SK-N-SH (cell line): ENCODE measurements at regions not wholly inside any gene's neighbourhood (a gene's known extent, or its start where the extent isn't known, plus 50 kb on each side); places are given as distances from the start of the nearest gene placed in this dataset.

Experiments used
- CTCF ChIA-PET: fragments of 300-600, 350-600 bp; formaldehyde crosslinking; extraction: SDS; loops from one replicate; lab custom pipeline; 2021; lab: Yijun Ruan, JAX
- POLR2A ChIA-PET: fragments of 350-600 bp; sonication (Branson Sonifier 250); formaldehyde crosslinking; extraction: SDS; loops from one replicate; lab custom pipeline; 2020; ENCODE audit warnings: antibody characterized with exemption, inconsistent platforms; lab: Yijun Ruan, JAX
- DNase-seq: peaks from one replicate; pipeline ENCODE4 v3.0.0; 2012
- H2AFZ ChIP-seq: fragments of 200-600 bp; sonication (generic); 2 replicates; pipeline ENCODE4 v1.8.1; 2016; ENCODE audit warnings: antibody characterized with exemption, mild to moderate bottlenecking, low read depth
- H3F3A ChIP-seq: fragments of 200-600 bp; sonication (generic); replicated peaks from 2 replicates; pipeline ENCODE3; 2016; ENCODE audit warnings: antibody characterized with exemption, mild to moderate bottlenecking; ENCODE audit not compliant: insufficient read depth
- H3K27ac ChIP-seq, 2 experiments: fragments of 200-500 bp in 1 of 2; fragments of 200-600 bp in 1 of 2; sonication (Bioruptor generic) in 1 of 2; sonication (generic), shearing (Covaris generic) in 1 of 2; 2 replicates each; pipeline versions ENCODE4 v1.5.1 to v1.6.1; 2014 to 2016; ENCODE audit warnings: low read depth in 2 of 2, inconsistent platforms in 1 of 2, low read length in 1 of 2, mild to moderate bottlenecking in 1 of 2, mixed read lengths in 1 of 2
- H3K27me3 ChIP-seq: fragments of 200-600 bp; sonication (generic), shearing (Covaris generic); 2 replicates; pipeline ENCODE4 v1.6.1; 2016; ENCODE audit warnings: mixed run types; ENCODE audit not compliant: insufficient read depth
- H3K36me3 ChIP-seq, 2 experiments: fragments of 200-500 bp in 1 of 2; fragments of 200-600 bp in 1 of 2; sonication (Bioruptor generic) in 1 of 2; sonication (generic) in 1 of 2; replicated peaks in 1 of 2; 2 replicates each; pipeline versions ENCODE3 to v1.5.1; 2014 to 2016; ENCODE audit warnings: low read length in 1 of 2, mild to moderate bottlenecking in 1 of 2; ENCODE audit not compliant: insufficient read depth in 2 of 2, control insufficient read depth in 1 of 2
- H3K4me1 ChIP-seq, 2 experiments: fragments of 200-500 bp in 1 of 2; fragments of 200-600 bp in 1 of 2; sonication (Bioruptor generic) in 1 of 2; sonication (generic), shearing (Covaris generic) in 1 of 2; 2 replicates each; pipeline versions ENCODE4 v1.5.1 to v1.6.1; 2014 to 2016; ENCODE audit warnings: low read depth in 1 of 2, low read length in 1 of 2, mixed run types in 1 of 2; ENCODE audit not compliant: insufficient read depth in 2 of 2, control insufficient read depth in 1 of 2
- H3K4me2 ChIP-seq: fragments of 200-600 bp; sonication (generic), shearing (Covaris generic); 2 replicates; pipeline ENCODE4 v1.6.1; 2017; ENCODE audit warnings: mixed run types
- H3K4me3 ChIP-seq, 2 experiments: fragments of 200-500 bp in 1 of 2; fragments of 200-600 bp in 1 of 2; sonication (Bioruptor generic) in 1 of 2; sonication (generic), shearing (Covaris generic) in 1 of 2; 2 replicates each; pipeline versions ENCODE4 v1.5.1 to v1.8.1; 2014 to 2016; ENCODE audit warnings: low read depth in 2 of 2, inconsistent platforms in 1 of 2, low read length in 1 of 2, mild to moderate bottlenecking in 1 of 2, mixed read lengths in 1 of 2, moderate library complexity in 1 of 2
- H3K79me2 ChIP-seq: fragments of 200-600 bp; sonication (generic); 2 replicates; pipeline ENCODE4 v1.8.1; 2017; ENCODE audit warnings: mild to moderate bottlenecking; ENCODE audit not compliant: insufficient read depth
- H3K9ac ChIP-seq: fragments of 200-600 bp; sonication (generic); 2 replicates; pipeline ENCODE4 v1.6.1; 2017; ENCODE audit warnings: mixed run types
- H3K9me2 ChIP-seq: fragments of 200-600 bp; sonication (generic); 2 replicates; pipeline ENCODE4 v1.6.1; 2017; ENCODE audit warnings: mixed run types
- H3K9me3 ChIP-seq: fragments of 200-600 bp; sonication (generic); 2 replicates; pipeline ENCODE4 v1.6.1; 2017; ENCODE audit warnings: mixed run types, mild to moderate bottlenecking, moderate library complexity
- H4K20me1 ChIP-seq: fragments of 200-600 bp; sonication (generic); 2 replicates; pipeline ENCODE4 v1.6.1; 2017; ENCODE audit warnings: mild to moderate bottlenecking, mixed run types; ENCODE audit not compliant: insufficient read depth
- EZH2phosphoT487 ChIP-seq: fragments of 200-600 bp; sonication (generic); IDR thresholded peaks from 2 replicates; pipeline ENCODE4 v1.6.1; 2017; ENCODE audit warnings: low read depth, mixed run types, mild to moderate bottlenecking, antibody characterized with exemption, moderate library complexity, borderline replicate concordance
- FOXJ3 ChIP-seq: sonication (generic); formaldehyde crosslinking; IDR thresholded peaks from 2 replicates; pipeline ENCODE4 v1.5.1; 2020; ENCODE audit warnings: mild to moderate bottlenecking, missing genetic modification reagents
- GABPA ChIP-seq: IDR thresholded peaks from 2 replicates; pipeline ENCODE4 v1.4.0; 2012; ENCODE audit warnings: low read depth, mild to moderate bottlenecking
- JUND ChIP-seq: IDR thresholded peaks from 2 replicates; pipeline ENCODE4 v1.4.0; 2012
- MXI1 ChIP-seq: IDR thresholded peaks from 2 replicates; pipeline ENCODE4 v1.6.1; 2012; ENCODE audit warnings: mild to moderate bottlenecking, low read depth, low read length, improper control_type of control experiment
- NFIC ChIP-seq: IDR thresholded peaks from 2 replicates; pipeline ENCODE4 v1.4.0; 2012; ENCODE audit warnings: borderline replicate concordance
- RAD21 ChIP-seq: IDR thresholded peaks from 2 replicates; pipeline ENCODE4 v1.6.1; 2012; ENCODE audit warnings: mild to moderate bottlenecking, low read length
- RCOR1 ChIP-seq: fragments of 150-350 bp; IDR thresholded peaks from 2 replicates; pipeline ENCODE4 v1.6.1; 2017; ENCODE audit warnings: antibody characterized with exemption, low read length
- RFX5 ChIP-seq: IDR thresholded peaks from 2 replicates; pipeline ENCODE4 v1.6.1; 2012; ENCODE audit warnings: mild to moderate bottlenecking, improper control_type of control experiment, low read length
- RXRA ChIP-seq: IDR thresholded peaks from 2 replicates; pipeline ENCODE4 v1.4.0; 2012; ENCODE audit warnings: low read depth, mild to moderate bottlenecking, borderline replicate concordance
- SIN3A ChIP-seq: IDR thresholded peaks from 2 replicates; pipeline ENCODE4 v1.6.1; 2012; ENCODE audit warnings: low read depth, mild to moderate bottlenecking, low read length, moderate library complexity, borderline replicate concordance
- SMC3 ChIP-seq: IDR thresholded peaks from 2 replicates; pipeline ENCODE4 v1.6.1; 2012; ENCODE audit warnings: low read depth, low read length, improper control_type of control experiment
- TCF12 ChIP-seq: IDR thresholded peaks from 2 replicates; pipeline ENCODE4 v1.4.0; 2012
- YY1 ChIP-seq: IDR thresholded peaks from 2 replicates; pipeline ENCODE4 v1.4.0; 2012; ENCODE audit warnings: low read depth, mild to moderate bottlenecking
- WGBS: methylation state at CpG from one replicate; pipeline ENCODE4 v1.1.6; 2017; ENCODE audit warnings: low lambda C conversion rate; 5-methylcytosine and 5-hydroxymethylcytosine counted together
- TF ChIP-seq, protein P1 (sequence below): IDR thresholded peaks from 2 replicates; pipeline ENCODE4 v1.4.0; 2012; ENCODE audit warnings: low read depth, borderline replicate concordance
- TF ChIP-seq, protein P2 (sequence below): IDR thresholded peaks from 2 replicates; pipeline ENCODE4 v1.4.0; 2012; ENCODE audit warnings: low read depth, borderline replicate concordance
- TF ChIP-seq, protein P3 (sequence below): IDR thresholded peaks from 2 replicates; pipeline ENCODE4 v1.6.1; 2012; ENCODE audit warnings: mild to moderate bottlenecking, low read depth, low read length, moderate library complexity
- TF ChIP-seq, protein P4 (sequence below): fragments of 150-350 bp; IDR thresholded peaks from 2 replicates; pipeline ENCODE4 v1.6.1; 2017; ENCODE audit warnings: antibody characterized with exemption, low read length, low read depth, borderline replicate concordance
- TF ChIP-seq, protein P5 (sequence below): fragments of 150-350 bp; IDR thresholded peaks from 2 replicates; pipeline ENCODE4 v1.6.1; 2016; ENCODE audit warnings: mild to moderate bottlenecking, low read depth, low read length
- TF ChIP-seq, protein P6 (sequence below): IDR thresholded peaks from 2 replicates; pipeline ENCODE4 v1.4.0; 2012; ENCODE audit warnings: low read depth

DNA sequence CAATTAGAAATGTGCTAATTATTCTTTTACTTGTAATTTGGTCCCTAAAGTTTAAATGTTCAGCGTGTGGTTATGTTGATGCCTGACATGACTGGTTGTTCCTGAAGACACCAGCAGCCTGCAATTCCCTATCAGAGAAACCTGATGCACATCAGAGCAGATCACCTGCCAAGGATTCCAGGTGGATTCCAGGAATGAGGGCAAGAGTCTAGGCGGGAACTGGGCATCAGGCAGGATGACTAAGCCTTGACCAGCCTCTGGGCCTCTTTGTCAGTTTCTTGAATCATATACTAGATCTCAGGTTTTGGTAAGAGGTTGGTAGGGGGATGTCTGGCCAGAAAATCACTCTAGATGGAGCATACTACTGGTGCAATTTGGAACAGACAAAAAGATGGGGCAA is 130.7 kb upstream of the TNR start:
- Histone ChIP-seq H3K27me3 (no peaks in the 10 kb centered on the region), H3K4me3 (no peak overlapping the region), H3F3A (no peaks in the 10 kb centered on the region), H3K79me2 (no peaks in the 10 kb centered on the region), H3K9ac (no peak overlapping the region), H3K4me2 (no peak overlapping the region), H4K20me1 (no peaks in the 10 kb centered on the region), H3K4me1 (peaks cover 0 to 9% of the 10 kb centered on the region in 2 experiments; a peak in 1 of 4 replicates), H3K9me3 (no peaks in the 10 kb centered on the region), H3K36me3 (no peaks in the 10 kb centered on the region), H2AFZ (no peak overlapping the region), H3K27ac (no peak overlapping the region), H3K9me2 (no peaks in the 10 kb centered on the region)
- WGBS: 29% methylated on average over 2 of the region's 2 CpGs
- CTCF ChIA-PET: no interaction called here
- no peak for TF ChIP-seq RCOR1
- DNase-seq: no peak
- POLR2A ChIA-PET: no interaction called here

DNA sequence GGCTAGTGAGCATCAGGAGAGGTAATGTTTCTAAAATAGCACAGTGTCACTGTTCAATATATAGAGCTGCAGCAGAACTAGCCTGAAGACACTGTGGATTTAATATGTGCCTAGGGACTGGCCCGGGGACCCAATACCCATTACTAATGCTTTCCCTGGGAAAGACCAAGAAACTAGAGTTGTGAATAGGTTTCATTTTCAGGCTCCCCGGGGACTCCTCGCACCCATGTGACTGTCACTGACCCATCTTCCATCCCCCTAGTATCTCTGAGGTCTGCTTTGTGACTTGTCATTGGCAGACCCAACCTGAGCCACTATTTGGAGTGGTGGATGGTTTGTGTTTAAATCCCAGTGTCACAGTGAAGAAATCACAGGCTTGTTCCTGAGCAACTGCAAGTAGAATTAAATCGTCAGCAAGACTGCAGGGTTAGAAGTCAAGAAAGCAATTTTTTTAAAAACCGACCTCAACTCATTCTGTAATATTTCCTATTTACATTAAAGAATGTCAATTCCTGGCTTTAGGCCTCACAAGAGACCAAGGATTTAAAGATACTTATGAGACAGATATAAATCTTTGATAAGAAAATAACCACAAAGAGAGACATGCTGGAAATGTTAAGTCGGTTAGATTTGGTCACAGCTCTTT is 130.0 kb upstream of the TNR start:
- Histone ChIP-seq H3F3A (no peaks in the 10 kb centered on the region), H3K27me3 (no peaks in the 10 kb centered on the region), H3K36me3 (no peaks in the 10 kb centered on the region), H3K9ac (no peak overlapping the region), H3K9me2 (no peaks in the 10 kb centered on the region), H4K20me1 (no peaks in the 10 kb centered on the region), H2AFZ (no peak overlapping the region), H3K4me3 (no peak overlapping the region), H3K27ac (no peak overlapping the region), H3K79me2 (no peaks in the 10 kb centered on the region), H3K4me2 (no peak overlapping the region), H3K9me3 (no peaks in the 10 kb centered on the region), H3K4me1 (peaks cover 0 to 9% of the 10 kb centered on the region in 2 experiments; a peak in 1 of 4 replicates)
- CTCF ChIA-PET: no interaction called here
- 50% methylated on average over 6 of the region's 6 CpGs for WGBS
- no peak for DNase-seq
- POLR2A ChIA-PET: no interaction called here
- TF ChIP-seq JUND (no peak), YY1 (no peak), SMC3 (no peak), EZH2phosphoT487 (no peak), RXRA (no peak), TCF12 (no peak), GABPA (no peak), RFX5 (no peak), FOXJ3 (CRISPR knock-in tag) (no peak), NFIC (no peak), SIN3A (no peak), RAD21 (no peak), RCOR1 (no peak), MXI1 (no peak)
- TF ChIP-seq, protein P1, sequence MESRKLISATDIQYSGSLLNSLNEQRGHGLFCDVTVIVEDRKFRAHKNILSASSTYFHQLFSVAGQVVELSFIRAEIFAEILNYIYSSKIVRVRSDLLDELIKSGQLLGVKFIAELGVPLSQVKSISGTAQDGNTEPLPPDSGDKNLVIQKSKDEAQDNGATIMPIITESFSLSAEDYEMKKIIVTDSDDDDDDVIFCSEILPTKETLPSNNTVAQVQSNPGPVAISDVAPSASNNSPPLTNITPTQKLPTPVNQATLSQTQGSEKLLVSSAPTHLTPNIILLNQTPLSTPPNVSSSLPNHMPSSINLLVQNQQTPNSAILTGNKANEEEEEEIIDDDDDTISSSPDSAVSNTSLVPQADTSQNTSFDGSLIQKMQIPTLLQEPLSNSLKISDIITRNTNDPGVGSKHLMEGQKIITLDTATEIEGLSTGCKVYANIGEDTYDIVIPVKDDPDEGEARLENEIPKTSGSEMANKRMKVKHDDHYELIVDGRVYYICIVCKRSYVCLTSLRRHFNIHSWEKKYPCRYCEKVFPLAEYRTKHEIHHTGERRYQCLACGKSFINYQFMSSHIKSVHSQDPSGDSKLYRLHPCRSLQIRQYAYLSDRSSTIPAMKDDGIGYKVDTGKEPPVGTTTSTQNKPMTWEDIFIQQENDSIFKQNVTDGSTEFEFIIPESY: no peak
- TF ChIP-seq, protein P2, sequence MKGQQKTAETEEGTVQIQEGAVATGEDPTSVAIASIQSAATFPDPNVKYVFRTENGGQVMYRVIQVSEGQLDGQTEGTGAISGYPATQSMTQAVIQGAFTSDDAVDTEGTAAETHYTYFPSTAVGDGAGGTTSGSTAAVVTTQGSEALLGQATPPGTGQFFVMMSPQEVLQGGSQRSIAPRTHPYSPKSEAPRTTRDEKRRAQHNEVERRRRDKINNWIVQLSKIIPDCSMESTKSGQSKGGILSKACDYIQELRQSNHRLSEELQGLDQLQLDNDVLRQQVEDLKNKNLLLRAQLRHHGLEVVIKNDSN: no peak
- TF ChIP-seq, protein P3, sequence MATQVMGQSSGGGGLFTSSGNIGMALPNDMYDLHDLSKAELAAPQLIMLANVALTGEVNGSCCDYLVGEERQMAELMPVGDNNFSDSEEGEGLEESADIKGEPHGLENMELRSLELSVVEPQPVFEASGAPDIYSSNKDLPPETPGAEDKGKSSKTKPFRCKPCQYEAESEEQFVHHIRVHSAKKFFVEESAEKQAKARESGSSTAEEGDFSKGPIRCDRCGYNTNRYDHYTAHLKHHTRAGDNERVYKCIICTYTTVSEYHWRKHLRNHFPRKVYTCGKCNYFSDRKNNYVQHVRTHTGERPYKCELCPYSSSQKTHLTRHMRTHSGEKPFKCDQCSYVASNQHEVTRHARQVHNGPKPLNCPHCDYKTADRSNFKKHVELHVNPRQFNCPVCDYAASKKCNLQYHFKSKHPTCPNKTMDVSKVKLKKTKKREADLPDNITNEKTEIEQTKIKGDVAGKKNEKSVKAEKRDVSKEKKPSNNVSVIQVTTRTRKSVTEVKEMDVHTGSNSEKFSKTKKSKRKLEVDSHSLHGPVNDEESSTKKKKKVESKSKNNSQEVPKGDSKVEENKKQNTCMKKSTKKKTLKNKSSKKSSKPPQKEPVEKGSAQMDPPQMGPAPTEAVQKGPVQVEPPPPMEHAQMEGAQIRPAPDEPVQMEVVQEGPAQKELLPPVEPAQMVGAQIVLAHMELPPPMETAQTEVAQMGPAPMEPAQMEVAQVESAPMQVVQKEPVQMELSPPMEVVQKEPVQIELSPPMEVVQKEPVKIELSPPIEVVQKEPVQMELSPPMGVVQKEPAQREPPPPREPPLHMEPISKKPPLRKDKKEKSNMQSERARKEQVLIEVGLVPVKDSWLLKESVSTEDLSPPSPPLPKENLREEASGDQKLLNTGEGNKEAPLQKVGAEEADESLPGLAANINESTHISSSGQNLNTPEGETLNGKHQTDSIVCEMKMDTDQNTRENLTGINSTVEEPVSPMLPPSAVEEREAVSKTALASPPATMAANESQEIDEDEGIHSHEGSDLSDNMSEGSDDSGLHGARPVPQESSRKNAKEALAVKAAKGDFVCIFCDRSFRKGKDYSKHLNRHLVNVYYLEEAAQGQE: no peak
- TF ChIP-seq, protein P4, sequence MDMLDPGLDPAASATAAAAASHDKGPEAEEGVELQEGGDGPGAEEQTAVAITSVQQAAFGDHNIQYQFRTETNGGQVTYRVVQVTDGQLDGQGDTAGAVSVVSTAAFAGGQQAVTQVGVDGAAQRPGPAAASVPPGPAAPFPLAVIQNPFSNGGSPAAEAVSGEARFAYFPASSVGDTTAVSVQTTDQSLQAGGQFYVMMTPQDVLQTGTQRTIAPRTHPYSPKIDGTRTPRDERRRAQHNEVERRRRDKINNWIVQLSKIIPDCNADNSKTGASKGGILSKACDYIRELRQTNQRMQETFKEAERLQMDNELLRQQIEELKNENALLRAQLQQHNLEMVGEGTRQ: no peak
- TF ChIP-seq, protein P5, sequence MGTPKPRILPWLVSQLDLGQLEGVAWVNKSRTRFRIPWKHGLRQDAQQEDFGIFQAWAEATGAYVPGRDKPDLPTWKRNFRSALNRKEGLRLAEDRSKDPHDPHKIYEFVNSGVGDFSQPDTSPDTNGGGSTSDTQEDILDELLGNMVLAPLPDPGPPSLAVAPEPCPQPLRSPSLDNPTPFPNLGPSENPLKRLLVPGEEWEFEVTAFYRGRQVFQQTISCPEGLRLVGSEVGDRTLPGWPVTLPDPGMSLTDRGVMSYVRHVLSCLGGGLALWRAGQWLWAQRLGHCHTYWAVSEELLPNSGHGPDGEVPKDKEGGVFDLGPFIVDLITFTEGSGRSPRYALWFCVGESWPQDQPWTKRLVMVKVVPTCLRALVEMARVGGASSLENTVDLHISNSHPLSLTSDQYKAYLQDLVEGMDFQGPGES: no peak
- TF ChIP-seq, protein P6, sequence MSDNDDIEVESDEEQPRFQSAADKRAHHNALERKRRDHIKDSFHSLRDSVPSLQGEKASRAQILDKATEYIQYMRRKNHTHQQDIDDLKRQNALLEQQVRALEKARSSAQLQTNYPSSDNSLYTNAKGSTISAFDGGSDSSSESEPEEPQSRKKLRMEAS: no peak
